ENCODE measurements at regions not wholly inside any gene's neighbourhood (a gene's known extent, or its start where the extent isn't known, plus 50 kb on each side); places are given as distances from the start of the nearest gene placed in this dataset.
"Not testable (repeated sequence)": the region's sequence is repeated elsewhere in the genome, so short reads cannot be mapped to it uniquely, and the experiment has no call there.

DNA sequence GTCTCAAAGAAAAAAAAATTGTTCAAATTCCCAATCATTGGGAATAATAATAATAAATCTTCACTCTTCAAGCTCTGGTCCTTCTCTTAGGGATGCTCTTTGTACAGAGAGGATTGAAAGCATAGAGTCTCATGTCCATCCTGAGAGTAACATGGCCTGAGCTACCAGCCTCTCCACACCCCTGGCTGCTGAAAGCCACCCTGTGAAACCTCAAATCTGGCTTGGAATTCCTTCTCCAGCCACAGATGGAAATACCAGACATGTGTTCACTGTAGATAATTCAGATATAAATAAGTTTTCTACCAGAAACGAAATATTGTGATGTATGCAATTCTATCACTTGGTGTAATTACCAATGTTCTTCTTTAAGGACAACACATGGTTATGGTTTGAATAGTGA is 140.6 kb downstream of the ARSF start:
- FAIRE-seq, result no peak

DNA sequence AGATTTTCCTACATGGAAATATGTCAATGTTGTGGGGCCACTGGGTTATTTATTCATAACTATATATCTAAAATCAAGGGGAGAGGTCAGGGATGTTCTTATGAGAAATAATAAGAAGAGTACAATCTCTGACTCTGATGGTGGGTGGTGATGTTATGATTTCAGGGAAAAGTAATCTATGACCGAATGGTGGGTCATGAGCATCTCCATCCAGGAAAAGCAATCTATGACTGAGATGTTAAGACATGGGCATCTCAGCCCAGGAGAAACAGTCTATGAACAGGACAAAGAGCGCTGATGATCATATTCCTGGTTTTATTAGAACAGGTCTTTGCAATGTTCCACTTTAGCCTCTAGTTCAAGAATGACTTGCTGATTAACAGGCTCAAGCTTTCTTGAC is 137.1 kb downstream of the ARSF start:
- FAIRE-seq, result no peak

DNA sequence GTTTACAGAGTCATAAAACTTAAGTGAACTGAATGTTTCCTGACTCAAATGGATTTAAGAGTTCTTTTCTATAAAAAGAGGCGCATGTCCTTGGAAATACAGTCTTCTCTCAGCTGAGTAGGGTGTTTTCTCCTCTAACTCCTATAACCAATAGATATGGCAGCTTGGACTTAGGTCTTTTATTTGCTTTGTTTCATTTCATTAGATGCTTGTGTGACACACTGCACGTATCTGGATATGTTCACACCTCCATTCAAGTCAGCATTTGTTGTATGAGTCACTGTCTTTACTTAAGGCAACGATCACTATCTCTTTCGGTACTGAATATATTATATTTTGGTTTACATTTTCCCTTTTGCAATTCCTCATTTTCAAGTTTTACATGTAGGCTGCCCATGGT is 136.6 kb downstream of the ARSF start:
- peak; percentile 13 for FAIRE-seq

DNA sequence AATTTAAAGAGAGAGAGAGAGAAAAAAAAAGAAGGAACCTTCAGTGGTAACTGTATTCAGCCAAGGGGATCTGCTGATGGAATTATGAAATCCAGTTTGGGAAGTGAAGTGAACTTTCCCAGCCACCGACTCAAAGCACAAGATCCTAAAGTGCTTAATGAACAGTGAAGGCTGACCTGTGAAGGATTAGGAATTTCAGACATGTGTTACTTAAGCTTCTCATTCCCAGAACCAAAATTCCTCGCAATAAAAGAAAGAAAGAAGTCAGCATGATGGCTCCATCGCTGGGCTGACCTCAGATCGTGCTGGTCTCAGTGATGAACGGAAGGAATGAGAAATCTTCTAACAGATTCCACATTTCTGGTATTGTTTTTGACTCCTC is 135.2 kb downstream of the ARSF start:
- FAIRE-seq, result peak; percentile 97

DNA sequence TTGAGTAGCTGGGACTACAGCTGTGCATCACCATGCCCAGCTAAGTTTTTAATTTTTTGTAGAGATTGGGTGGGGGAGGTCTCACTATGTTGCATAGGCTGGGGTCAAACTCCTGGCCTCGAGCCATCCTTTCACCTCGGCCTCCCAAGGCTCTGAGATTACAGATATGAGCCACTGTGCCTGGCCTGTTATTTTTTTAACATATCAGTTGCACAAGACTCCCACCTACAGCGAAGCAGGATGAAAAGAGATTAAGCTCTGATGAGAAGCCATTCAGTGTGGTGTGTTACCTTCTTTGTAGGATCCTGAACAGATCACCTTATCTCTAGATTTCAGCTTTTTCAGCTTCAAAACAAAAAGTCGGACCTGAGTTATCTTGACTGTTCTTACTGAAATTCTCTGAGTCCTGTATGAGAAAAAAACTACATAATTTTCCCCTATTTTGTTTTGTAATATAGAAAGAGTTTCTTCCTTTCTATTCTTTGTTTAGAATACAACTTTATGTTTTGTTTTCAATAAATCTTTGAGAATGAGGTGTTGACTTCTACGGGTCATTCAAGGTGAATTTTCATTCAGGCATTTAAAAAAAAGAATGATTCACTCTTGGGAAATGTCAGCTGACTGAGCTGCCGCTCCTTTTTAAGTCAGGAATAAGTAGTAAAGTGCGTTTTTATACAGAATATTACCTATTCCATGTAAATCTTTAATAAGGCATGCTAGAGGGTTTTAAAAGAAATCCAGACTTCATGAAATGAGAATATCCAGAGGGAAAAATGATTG is 134.6 kb downstream of the ARSF start:
- no peak for FAIRE-seq

DNA sequence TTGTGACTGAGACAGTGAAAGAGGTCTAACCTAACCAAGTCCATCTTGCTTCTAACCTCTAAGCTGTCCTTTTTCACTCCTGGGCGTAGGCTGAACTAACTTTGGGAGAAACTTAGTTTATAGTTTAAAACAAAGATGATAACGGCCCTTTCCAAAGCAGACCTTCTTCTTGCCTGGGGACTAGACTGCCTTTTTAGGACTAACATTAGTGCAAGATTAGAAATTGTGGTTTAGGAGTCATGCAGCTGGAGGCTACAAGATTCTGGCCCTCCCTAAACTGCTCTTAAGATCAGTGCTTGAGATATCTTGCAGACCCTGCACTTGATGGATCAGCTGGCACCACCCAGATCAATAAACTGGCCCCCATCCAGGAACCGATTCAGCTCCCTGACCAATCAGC is 130.9 kb downstream of the ARSF start:
- FAIRE-seq, result not testable (repeated sequence)

DNA sequence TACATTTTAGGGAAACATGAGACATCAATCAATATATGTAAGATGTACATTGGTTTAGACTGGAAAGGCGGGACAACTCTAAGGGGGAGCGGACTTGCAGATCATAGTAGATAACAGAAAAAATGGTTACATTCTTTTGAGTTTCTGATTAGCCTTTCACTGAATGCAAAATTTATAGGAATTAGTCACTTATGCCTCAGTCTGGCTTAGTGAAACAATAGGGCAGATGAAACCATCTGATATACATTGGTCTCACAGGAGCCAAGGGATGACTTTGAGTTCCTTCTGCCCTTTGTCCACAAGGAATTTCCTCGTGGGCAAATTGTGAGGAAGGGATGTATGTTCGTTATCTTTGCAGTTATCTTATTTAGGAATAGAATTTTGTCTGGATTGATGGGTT is 128.2 kb downstream of the ARSF start:
- FAIRE-seq, result no peak

DNA sequence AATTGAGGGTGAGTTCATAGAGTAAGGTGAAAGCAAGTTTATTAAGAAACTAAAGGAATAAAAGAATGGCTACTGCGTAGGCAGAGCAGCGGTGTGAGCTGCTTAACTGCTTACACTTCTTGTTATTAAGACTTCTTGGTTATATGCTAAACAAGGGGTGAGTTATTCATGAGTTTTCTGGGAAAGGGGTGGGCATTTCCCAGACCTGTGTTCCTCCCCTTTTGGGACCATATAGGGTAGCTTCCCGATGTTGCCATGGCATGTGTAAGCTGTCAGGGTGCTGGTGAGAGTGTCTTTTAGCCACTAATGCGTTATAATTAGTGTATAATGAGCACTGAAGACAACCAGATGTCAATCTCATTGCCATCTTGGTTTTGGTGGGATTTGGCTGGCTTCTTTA is 126.5 kb downstream of the ARSF start:
- FAIRE-seq, result no peak

DNA sequence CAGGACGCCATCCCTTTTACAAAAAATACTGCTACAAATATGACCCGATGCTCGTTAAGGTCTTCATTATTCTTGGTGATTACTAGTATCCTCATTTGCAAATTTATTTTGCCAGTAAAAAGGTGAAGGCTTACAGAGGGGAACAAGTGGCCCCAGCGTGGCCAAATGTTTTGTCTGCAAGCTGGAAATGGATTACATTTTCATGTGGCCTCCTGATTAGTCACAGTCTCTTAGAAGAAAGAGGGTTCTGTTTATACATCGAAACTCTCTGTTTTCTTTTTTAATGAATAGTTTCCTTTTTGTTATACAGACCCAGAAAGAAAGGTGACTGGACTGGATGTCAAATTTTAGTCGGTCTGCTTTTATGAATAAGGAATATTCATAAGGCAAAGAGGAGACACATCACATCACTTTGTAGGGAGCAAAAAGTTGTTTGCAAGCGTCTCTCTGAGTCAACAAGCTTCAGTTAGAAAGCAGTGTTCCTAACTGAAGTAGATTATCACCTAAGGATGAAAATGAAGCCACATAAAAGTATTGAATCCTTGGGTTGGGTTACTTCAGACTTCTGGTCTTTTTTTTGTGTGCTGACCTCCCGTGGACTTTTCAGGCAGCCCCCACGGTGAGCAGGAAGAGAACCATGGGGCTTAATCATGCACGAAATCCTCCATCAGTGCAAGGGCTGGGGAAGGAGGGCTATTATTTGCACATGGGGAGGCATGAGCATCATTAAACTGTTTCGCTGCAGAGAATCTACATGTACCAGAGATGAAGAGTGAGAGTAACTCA is 125.6 kb downstream of the ARSF start:
- no peak for FAIRE-seq

DNA sequence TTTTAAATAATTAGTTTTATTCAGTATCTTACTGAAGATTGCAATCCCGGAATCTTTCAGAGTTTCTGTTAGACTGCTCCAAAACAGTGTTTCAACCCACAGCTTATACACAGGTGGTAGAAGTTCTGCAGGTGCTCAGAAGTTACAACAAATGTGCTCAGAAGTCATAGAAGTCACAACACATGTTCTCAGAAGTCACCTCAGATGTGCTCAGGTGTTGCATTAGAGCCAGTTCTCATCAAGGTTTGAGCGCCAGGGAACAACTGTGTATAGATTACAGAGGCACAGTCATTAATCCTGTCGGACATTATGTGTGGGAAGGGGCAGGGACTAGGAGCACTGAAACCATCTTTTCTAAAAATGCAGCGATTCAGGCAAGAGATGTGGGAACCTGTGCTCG is 124.5 kb downstream of the ARSF start:
- FAIRE-seq, result no peak
